Gastrocnemius medialis (tissue), 4 donors: ENCODE measurements at regions not wholly inside any gene's neighbourhood (a gene's known extent, or its start where the extent isn't known, plus 50 kb on each side); places are given as distances from the start of the nearest gene placed in this dataset.

Experiments
- ATAC-seq, 2 donors: fragments of 150-250 bp; one replicate each; pipeline ENCODE4 v1.9.1; 2016
- DNase-seq, 2 donors: peaks; one replicate each; pipeline ENCODE4 v3.0.0-alpha.2; 2019
- H3K27ac ChIP-seq, 4 donors: fragments of 200-600 bp; sonication (generic); 1 replicate in 1 of 4; 2 replicates in 3 of 4; pipeline ENCODE4 v1.5.1; 2016 to 2018; ENCODE audit warnings: mild to moderate bottlenecking in 2 of 4, moderate library complexity in 1 of 4
- H3K27me3 ChIP-seq, 3 donors: fragments of 200-600 bp; sonication (generic) in 2 of 3; 1 replicate in 1 of 3; 2 replicates in 2 of 3; pipeline versions ENCODE4 v1.5.1 to v1.6.0; 2016 to 2019; ENCODE audit warnings: mild to moderate bottlenecking in 1 of 3, moderate library complexity in 1 of 3
- H3K36me3 ChIP-seq, 2 donors: fragments of 200-600 bp; sonication (generic) in 1 of 2; one replicate each; pipeline ENCODE4 v1.5.1; 2017 to 2018
- H3K4me1 ChIP-seq, 2 donors: fragments of 200-600 bp; sonication (generic) in 1 of 2; one replicate each; pipeline ENCODE4 v1.5.1; 2016 to 2017; ENCODE audit warnings: mild to moderate bottlenecking in 2 of 2
- H3K4me3 ChIP-seq, 4 donors: fragments of 200-600 bp; sonication (generic) in 3 of 4; 1 replicate in 1 of 4; 2 replicates in 3 of 4; pipeline ENCODE4 v1.5.1; 2016 to 2019; ENCODE audit warnings: mild to moderate bottlenecking in 2 of 4
- H3K9me3 ChIP-seq, 3 donors: fragments of 200-600 bp; sonication (generic) in 2 of 3; 1 replicate in 1 of 3; 2 replicates in 2 of 3; pipeline ENCODE4 v1.5.1; 2016 to 2019
- POLR2A ChIP-seq, 2 donors: fragments of 450-650 bp; IDR thresholded peaks; one replicate each; pipeline ENCODE4 v1.6.1; 2017; ENCODE audit warnings: antibody characterized with exemption in 2 of 2, mild to moderate bottlenecking in 2 of 2, moderate library complexity in 2 of 2
- in situ Hi-C, 4 donors: fragments of 200-750 bp; cut with MboI; loops; one replicate each; pipeline versions ENCODE4 v1.15.0 to v1.8.0; 2017; ENCODE audit warnings: low sequenced_read_pairs in 4 of 4
- intact Hi-C: fragments of 100-400 bp; cut with DNase I; formaldehyde crosslinking; loops from one replicate; pipeline ENCODE4 v1.15.1; 2023; ENCODE audit warnings: low total_unique reads
- TF ChIP-seq, protein P1 (sequence below), 5 experiments: fragments of 450-650 bp in 3 of 5; fragments of 200-600 bp in 2 of 5; sonication (generic) in 2 of 5; IDR thresholded peaks in 4 of 5; conservative IDR thresholded peaks in 1 of 5; 1 replicate in 4 of 5; 2 replicates in 1 of 5; pipeline ENCODE4 v1.5.1; 2016 to 2019; ENCODE audit warnings: antibody characterized with exemption in 5 of 5, mild to moderate bottlenecking in 3 of 5, moderate library complexity in 3 of 5

GRCh38 chr12:90828621-90829020, 126.4 kb downstream of the CCER1 start:
- H3K27me3 ChIP-seq, result no peaks in the 10 kb centered on the region
- peaks cover 0 to 3% of the 10 kb centered on the region in 2 donors for H3K4me1 ChIP-seq
- H3K36me3 ChIP-seq, result no peaks in the 10 kb centered on the region
- H3K4me3 ChIP-seq, result no peak overlapping the region
- no peak for DNase-seq
- H3K9me3 ChIP-seq, result no peaks in the 10 kb centered on the region
- no peak overlapping the region for H3K27ac ChIP-seq
- TF ChIP-seq POLR2A (IDR thresholded peaks at IDR 0.05), result no peak
- in situ Hi-C loops, result no loop called here
- ATAC-seq, result no peak
- intact Hi-C loops, result no loop called here

GRCh38 chr12:90827567-90827966, 127.4 kb downstream of the CCER1 start:
- ATAC-seq, result no peak

DNA sequence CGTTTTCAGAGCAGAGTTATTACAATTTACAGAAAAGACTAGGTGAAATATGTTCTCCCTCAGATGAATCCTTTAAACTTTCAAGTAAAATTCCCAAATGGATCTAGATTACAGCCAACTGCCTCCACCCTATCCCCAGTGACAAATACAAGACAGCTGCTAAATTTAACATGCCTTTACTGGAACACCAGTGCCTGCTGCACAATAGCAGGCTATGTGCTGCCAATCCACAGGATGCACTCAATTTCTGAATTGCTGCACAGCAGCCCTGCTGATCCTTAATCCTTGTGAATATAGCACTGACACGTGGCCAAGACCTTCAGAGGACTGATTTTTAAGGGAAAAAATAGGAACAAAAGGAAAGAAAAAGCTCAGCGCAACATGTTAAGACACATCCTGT, 128.9 kb downstream of the CCER1 start:
- ATAC-seq (no peak), DNase-seq (no peak)
- H3K9me3 ChIP-seq, result no peaks in the 10 kb centered on the region
- no peaks in the 10 kb centered on the region for H3K4me1 ChIP-seq
- no peak overlapping the region for H3K27ac ChIP-seq
- H3K27me3 ChIP-seq, result no peaks in the 10 kb centered on the region
- intact Hi-C loops (no loop called here), in situ Hi-C loops (no loop called here)
- TF ChIP-seq, protein P1, sequence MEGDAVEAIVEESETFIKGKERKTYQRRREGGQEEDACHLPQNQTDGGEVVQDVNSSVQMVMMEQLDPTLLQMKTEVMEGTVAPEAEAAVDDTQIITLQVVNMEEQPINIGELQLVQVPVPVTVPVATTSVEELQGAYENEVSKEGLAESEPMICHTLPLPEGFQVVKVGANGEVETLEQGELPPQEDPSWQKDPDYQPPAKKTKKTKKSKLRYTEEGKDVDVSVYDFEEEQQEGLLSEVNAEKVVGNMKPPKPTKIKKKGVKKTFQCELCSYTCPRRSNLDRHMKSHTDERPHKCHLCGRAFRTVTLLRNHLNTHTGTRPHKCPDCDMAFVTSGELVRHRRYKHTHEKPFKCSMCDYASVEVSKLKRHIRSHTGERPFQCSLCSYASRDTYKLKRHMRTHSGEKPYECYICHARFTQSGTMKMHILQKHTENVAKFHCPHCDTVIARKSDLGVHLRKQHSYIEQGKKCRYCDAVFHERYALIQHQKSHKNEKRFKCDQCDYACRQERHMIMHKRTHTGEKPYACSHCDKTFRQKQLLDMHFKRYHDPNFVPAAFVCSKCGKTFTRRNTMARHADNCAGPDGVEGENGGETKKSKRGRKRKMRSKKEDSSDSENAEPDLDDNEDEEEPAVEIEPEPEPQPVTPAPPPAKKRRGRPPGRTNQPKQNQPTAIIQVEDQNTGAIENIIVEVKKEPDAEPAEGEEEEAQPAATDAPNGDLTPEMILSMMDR (IDR thresholded peaks at IDR 0.05 in 4 of 5, conservative IDR thresholded peaks at IDR 0.05 in 1 of 5), result no peak
- TF ChIP-seq POLR2A (IDR thresholded peaks at IDR 0.05), result no peak
- no peak overlapping the region for H3K4me3 ChIP-seq
- no peaks in the 10 kb centered on the region for H3K36me3 ChIP-seq

More at GRCh38 chr12:90827567-90827966, 127.4 kb downstream of the CCER1 start:
- no peaks in the 10 kb centered on the region for H3K9me3 ChIP-seq
- no peaks in the 10 kb centered on the region for H3K36me3 ChIP-seq
- in situ Hi-C loops, result no loop called here
- H3K27ac ChIP-seq, result no peak overlapping the region
- H3K4me1 ChIP-seq, result no peaks in the 10 kb centered on the region
- H3K4me3 ChIP-seq, result no peak overlapping the region
- intact Hi-C loops, result no loop called here
- no peaks in the 10 kb centered on the region for H3K27me3 ChIP-seq
- TF ChIP-seq POLR2A (IDR thresholded peaks at IDR 0.05), result no peak
- TF ChIP-seq, protein P1 (IDR thresholded peaks at IDR 0.05 in 4 of 5, conservative IDR thresholded peaks at IDR 0.05 in 1 of 5), result no peak
- no peak for DNase-seq

- Histone ChIP-seq H3K27me3 (no peaks in the 10 kb centered on the region), H3K27ac (no peak overlapping the region), H3K4me1 (no peaks in the 10 kb centered on the region), H3K4me3 (no peak overlapping the region), H3K36me3 (no peaks in the 10 kb centered on the region), H3K9me3 (no peaks in the 10 kb centered on the region)
- DNase-seq (no peak), ATAC-seq (no peak)
- in situ Hi-C loops (no loop called here), intact Hi-C loops (no loop called here)
- no peak for TF ChIP-seq POLR2A (IDR thresholded peaks at IDR 0.05)
- TF ChIP-seq, protein P1 (IDR thresholded peaks at IDR 0.05 in 4 of 5, conservative IDR thresholded peaks at IDR 0.05 in 1 of 5), result no peak
Measured at GRCh38 chr12:90823859-90824258, 131.1 kb downstream of the CCER1 start.

- intact Hi-C loops, result no loop called here
Measured at GRCh38 chr12:90819709-90820108, 135.3 kb downstream of the CCER1 start.

More at GRCh38 chr12:90819709-90820108, 135.3 kb downstream of the CCER1 start:
- in situ Hi-C loops, result no loop called here
- no peak overlapping the region for H3K27ac ChIP-seq
- H3K9me3 ChIP-seq, result no peaks in the 10 kb centered on the region
- ATAC-seq (no peak), DNase-seq (no peak)
- H3K36me3 ChIP-seq, result no peaks in the 10 kb centered on the region
- no peak for TF ChIP-seq POLR2A (IDR thresholded peaks at IDR 0.05)
- TF ChIP-seq, protein P1 (IDR thresholded peaks at IDR 0.05 in 4 of 5, conservative IDR thresholded peaks at IDR 0.05 in 1 of 5), result no peak
- no peaks in the 10 kb centered on the region for H3K4me1 ChIP-seq
- no peaks in the 10 kb centered on the region for H3K27me3 ChIP-seq
- H3K4me3 ChIP-seq, result no peak overlapping the region
